HG03175 (cell line): ENCODE measurements at regions not wholly inside any gene's neighbourhood (a gene's known extent, or its start where the extent isn't known, plus 50 kb on each side); places are given as distances from the start of the nearest gene placed in this dataset.
A peak's percentile ranks its signal among the peaks of the same experiment; 100 is the strongest.
"Not testable (repeated sequence)": the region's sequence is repeated elsewhere in the genome, so short reads cannot be mapped to it uniquely, and the experiment has no call there.

Experiments used
- ATAC-seq: cut with Tn5 transposase; IDR thresholded peaks from one replicate; pipeline ENCODE4 v1.9.1; 2021; ENCODE audit warnings: mild to moderate bottlenecking, moderate library complexity; ENCODE audit not compliant: unreplicated experiment

DNA sequence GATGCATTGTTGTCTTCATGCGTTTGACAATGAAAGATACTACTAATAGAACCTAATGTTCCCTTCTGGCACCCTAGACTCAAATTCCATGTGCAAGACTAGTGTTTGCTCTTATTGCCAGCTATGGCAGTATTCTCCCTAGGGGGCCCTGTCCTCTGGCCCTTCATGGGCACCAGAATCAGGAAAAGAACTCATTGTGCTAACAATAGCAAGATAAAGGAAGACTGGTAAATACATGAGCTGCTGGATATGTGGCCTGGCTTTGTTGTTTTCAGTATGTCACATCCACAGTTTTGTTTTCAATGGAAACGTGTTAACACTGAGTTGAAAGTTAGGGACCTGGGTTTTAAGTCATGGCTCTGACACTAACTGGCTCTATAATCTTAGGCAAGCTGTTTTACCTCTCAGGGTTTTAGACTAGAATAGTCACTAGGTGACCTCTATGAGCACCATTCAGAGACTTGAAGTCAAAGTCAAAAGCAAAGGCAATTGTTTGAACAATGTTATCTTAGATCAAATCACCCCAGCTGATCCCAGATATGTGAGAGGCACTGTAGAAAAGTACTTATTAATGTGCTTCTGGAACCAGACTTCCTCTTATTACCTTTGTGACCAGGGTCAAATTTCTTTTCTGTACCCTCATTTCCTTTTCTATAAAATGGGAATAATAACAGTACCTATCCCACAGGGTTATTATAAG lies 253.7 kb upstream of the DIAPH2 start:
- ATAC-seq: no peak

DNA sequence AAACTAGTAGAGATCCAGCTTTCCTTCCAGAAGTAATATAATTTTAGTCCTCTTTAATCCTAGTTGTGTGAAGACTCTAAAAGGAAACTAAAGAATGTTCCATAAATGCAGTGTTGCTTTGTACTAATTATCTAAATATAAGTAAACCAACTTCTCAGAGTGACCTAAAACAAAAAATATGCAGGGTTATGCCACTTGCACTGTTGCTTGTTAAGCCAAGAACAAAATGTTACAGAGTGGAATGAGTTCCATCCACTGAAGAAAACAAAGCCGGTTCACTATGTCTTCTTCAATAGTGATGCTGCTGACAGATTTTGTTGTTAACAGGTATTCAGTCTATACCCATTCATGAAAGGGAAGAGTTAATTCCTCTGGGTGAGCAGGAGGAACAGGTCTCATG lies 252.0 kb upstream of the DIAPH2 start:
- no peak for ATAC-seq

DNA sequence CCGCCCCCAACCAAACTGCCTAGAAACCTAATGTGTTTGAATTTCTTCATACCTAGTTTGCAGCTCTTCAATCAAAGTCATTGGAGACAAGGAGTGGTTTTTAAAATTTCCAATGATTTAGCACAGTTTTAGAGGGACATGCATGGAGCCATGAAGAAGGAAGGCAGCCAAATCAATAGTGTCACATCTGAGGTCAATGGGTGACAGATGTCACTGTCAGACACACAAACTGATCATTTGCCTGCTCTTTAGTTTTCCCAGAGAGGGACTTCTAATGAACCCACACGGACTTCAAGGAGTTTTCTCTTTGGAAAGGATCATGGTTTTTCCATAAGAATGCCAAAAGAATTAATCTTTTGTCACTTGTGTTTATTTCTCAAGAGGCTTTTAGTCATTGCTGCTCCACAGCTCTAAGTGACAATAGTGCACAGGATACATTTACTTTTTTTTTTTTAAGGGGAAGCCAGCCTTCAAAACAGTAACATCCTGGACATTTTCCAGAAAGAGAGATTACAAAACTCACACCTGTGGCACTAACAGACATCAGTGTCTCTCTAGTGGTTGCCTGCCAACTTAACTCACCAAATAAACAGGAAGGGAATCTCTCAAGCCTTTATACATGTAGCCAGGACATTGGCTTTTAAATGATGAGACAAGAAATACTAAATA lies 251.1 kb upstream of the DIAPH2 start:
- ATAC-seq: no peak

DNA sequence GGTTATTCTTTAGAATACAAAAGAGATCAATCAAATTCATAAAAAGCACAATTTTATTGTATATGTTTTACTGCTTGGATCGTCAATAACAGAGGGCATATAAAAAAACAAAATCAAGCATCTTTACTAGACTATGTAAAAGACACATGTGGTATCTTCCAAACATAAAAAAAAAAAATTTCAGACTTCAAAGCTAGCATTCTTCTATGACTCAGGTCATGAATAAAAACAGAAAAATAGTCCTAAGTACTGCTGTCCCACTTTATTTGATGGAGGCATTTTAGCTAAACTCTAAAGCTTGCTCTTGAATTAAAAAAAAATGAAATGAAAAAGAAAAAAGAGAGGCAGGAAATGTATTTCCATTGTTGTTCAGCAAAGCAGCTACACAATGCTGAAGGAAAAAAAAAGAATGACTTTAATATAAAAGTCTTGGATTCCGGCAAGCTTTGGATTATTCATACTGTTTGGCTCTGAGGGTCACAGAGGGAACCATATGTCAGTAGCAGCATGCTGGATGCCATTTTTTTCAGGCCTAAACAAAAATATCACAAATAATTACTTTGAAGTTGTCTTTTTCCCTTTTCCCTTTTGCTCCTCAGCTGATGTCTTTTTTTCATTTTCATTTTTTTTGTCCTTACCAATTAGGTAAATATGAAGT lies 249.1 kb upstream of the DIAPH2 start:
- ATAC-seq: no peak

DNA sequence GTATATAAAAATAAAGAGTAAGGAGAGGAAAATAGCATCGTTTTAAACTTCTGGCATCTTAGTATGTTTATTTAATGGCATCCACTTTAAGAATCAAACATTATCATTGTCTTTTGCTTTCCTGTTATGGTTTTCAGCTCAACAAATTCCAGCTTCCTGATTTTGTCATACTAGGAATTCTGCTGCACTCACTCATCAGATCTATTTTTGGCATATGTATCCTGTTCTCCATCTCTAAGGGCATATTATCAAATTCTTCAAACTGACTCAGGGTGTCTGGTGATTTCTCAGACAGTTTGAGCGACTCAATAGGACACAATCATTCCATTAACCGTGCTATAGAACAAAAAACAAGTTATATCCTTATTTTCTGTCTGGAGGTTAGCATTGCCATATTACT lies 248.5 kb upstream of the DIAPH2 start:
- ATAC-seq: no peak

DNA sequence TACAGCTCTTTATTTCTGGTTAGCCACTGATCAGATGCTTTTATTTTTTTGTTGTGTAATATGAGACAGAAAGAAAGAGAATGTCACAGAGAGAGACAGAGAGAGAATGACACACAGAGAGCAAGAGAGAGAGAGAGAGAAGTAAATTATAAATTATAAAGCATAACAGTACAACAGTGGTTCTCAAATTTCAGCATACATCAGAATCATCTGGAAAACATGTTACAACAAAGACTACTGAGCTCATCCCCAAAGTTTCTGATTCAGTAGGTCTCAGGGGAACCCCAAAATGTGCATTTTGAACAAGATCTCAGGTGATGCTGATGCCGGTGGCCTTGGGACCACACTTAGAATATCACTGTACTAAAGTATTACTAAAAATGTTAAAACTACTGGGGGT lies 245.8 kb upstream of the DIAPH2 start:
- ATAC-seq: no peak

DNA sequence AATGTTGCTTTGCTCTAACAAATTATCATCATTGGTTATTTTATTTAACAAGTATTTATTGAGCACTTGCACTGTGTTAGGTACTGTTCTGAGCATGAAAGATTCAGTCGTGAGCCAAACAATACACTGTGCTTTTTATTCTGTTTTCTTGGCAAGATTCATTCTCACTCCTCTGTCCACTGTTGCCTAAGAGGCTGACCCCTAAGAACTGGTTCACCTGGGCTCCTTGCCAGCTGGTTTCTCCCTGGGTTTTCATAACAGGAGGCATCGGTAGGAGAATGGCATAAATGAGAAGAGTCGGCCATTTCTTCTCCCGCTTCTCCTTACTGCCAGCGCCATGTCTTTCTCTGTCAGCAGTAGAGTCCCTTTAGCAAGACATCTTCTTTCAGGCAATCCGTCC lies 243.7 kb upstream of the DIAPH2 start:
- no peak for ATAC-seq

DNA sequence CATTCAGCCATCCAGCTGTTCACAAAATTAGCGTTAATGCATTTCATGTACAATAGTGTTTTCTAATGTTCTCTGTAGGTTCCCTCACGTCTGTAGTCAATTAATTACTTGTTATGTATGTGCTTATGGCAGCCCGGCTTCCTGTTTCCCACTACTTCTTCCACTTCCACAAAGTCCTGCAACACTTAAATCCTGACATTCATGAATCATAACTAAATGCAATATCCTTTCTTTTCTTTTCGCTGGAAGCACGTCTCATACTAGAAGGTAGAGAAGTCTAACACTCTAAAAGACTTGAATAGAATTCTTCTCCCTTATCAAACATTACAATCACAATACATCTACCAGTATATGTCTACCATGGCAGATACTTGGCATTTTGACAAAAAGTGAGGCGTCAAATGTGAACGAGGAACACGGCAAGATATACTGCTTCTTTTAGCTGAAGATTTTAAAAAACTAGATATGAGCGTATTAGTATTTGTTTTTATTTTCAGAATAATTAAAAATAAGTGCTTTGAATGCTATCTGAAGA lies 239.0 kb upstream of the DIAPH2 start:
- ATAC-seq: no peak

DNA sequence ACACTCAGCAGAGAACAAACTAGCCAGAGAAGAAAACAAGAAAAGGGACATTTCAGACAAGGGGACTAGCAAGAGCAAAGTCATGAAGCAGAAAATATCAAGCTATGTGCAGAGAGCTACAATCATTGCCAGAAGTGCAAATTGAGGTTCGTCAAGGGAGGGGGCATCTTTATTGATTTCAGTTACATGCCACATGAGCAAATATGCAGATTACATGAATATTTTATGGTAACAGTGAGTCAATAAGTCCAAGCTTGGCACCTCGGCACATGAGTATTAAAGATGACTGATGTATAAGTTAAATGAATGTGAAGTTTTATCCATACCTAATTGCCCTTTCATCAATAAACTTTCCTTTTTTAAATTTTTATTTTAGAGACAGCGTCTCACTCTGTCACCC lies 238.1 kb upstream of the DIAPH2 start:
- no peak for ATAC-seq

DNA sequence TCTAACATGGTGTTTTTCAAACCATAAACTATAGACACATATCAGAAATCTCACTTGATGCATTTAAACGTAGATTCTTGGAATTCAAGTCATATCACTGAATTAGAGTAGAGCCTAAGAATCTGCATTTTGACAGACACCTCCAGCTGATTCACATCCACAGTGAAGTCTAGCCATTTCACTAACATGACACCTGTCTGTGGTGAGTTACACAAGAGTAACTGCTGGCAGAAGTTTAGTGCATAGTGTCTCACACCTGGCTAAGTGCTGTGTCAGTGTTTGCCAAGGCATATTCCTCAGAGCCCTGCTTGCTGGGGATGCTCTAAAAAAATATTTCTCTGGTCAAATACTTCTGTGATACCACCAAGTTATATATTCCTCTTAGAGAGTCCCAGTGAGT lies 237.5 kb upstream of the DIAPH2 start:
- no peak for ATAC-seq

DNA sequence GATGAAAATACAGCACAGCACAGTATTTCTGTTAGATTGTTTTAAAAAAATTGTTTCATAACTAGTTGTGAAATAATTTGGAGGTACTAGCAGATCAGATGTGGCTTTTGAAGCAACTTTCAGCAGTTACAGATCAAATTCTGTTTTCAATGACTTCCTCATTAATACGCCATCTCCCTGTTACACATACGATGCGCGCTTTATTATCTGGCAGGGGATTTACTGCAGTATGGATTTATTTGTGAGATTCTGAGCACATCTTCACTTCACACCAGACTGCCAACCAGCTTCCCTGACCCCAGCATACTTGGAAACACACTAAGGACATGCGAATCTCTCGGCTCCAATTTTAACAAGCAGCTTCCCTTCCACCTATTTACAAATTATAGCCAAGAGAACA lies 235.5 kb upstream of the DIAPH2 start:
- no peak for ATAC-seq

DNA sequence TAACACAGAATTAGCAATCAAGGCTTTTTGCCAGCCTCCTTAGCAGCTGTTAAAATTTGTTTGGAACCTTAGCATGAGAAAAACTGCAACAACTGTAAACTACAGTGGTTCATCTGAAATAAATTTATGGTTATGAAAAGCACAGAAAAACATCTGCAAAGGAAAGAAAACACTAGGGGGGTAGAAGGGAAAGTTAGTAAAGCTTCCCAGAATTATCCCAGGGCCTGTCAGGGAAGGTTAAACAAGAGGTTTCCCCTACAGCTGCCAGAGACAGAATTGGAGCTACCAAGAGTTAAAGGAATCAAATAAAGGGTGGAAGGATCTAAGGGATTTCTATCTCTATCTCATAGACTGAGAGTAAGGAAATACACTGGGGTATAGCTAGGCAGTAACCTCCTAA lies 234.7 kb upstream of the DIAPH2 start:
- no peak for ATAC-seq

DNA sequence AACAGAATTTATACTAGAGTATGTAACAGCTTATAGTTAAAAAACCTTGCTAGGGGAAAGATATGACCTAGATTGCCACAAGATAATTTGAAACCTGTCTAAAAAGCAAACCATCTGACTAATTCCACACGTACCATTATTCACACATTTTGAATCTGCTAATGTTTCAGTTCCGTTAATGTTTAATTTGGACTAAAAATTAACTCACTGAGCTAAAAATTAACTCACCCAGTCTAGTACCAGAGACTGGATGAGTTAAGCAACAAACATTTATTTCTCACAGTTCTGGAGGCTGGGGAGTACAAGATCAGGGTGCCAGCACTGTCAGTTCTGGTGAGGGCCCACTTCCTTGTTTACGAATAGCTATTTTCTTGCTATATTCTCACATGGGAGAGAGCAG lies 231.5 kb upstream of the DIAPH2 start:
- ATAC-seq: peak; percentile 87

DNA sequence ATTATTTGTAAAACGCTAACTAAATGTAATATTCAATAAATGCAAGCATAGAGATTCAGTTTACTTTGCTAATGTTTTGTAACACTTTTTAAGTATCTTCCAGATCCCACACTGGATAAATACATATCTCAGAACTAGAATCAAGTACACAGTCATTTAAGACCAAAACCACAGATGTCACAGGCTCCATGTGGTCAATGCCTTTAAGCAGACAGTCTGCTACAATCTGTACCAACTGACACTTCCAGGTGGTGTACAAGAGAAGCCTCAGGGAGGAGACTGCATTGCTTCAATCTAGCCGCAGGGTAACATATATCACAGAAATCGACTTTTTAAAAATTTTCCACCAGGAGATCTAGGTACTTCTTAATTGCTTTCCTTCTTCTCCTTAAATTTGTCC lies 229.6 kb upstream of the DIAPH2 start:
- peak; percentile 42 for ATAC-seq

DNA sequence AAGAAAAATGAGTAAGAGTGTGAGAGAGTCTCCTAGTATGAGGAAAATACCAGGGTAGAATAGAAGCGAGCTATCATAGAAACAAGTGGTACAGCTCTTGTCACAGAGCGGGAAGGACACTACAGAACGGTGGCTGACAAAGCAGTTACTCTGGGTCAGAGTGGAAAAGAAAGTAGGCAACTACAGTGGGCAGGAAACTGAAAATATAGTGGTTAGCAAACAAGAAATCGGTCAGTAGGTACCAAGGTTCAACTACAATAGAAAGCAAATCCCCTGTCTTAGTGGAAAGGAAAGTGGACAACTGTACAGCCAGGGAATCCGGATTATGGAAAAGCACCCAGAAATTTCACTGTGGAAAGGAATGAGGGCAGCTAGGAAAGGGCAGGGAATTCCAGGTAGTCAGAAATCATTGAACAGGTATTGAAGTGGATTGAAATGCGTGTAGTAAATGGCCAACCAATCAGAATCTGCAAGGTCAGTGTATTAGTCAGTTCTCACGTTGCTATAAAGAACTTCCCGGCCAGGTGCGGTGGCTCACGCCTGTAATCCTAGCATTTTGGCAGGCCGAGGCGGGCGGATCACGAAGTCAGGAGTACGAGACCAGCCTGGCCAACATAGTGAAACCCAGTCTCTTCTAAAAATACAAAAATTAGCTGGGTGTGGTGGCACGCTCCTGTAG lies 219.6 kb upstream of the DIAPH2 start:
- no peak for ATAC-seq

DNA sequence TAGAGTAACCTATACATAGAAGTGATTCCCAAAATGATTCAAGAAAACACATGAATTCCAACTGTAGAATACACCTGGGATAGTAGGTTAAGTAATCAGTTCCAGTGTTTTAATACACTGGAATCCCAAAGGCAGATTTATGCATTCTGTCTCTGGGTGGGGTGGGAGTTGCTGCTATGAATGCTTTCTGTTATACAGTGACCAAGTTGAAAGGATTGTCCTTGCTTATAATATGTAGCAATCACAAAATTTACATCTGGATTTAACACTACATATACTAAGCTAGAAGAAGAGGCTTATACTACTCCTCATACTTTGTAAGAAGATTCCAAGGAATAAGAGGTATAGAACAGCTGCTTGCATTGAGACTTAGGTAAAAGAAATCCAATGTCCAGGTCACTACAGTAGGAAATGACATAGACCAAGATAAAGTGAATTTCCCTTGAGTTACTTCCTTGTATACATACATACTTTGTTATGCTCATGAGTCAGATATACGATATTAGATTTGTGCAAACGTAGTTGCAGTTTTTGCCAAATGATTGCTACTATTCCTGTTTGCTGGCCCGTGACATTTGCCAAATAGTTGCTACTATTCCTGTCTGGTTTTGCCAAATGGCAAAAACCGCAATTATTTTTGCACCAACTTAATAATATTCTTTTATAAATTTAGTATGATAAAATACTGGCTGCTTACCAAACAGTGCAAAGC lies 210.5 kb upstream of the DIAPH2 start:
- no peak for ATAC-seq

DNA sequence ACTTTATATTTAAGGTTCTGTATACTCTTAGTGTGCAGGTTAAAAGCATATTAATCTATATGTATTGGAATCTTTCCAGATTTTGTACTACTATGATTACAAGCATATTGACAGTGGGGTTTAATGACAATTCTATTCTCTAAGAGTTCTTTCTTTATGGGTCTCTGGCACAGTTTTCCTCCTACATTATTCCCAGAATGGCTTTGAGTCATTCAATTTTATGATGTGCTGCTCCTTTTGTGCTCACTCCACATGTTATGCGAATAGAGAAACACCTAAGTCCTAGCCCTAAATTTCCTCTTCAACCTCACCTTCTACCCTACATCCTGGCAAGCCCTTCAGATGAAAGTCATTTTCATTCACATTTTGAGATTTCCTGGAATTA lies 209.9 kb upstream of the DIAPH2 start:
- ATAC-seq: no peak

DNA sequence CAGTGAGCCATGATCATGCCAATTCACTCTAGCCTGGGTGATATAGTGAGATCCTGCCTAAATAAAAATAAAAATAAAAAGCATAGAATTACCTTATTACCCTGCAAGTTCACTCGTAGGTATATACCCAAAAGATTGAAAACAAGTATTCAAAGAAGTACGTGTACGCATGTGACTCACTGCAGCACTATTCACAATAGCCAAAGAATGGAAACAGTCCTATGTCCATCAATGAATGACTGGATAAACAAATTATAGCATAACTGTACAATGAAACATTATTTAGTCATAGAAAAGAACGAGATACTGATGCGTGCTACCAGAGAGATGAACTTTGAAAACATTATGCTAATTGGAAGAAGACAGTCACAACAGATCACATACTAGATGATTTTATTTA lies 204.6 kb upstream of the DIAPH2 start:
- no peak for ATAC-seq

DNA sequence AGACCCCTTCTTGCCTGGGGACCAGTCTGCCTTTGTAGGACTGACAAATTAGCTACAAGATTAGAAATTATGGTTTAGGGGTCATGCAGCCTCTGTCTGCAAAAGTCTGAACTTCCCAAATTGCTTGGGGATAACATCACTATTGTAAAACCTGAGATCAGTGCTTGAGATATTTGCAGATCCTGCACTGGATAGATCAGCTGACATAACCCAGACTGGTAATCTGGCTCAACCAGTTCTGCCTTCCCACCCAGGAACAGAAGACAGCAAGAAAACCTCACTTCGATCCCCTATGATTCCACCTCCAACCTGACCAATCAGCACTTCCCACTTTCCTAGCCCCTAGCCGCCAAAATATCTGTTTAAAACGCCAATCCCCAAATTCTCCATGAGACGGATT lies 202.8 kb upstream of the DIAPH2 start:
- no peak for ATAC-seq

DNA sequence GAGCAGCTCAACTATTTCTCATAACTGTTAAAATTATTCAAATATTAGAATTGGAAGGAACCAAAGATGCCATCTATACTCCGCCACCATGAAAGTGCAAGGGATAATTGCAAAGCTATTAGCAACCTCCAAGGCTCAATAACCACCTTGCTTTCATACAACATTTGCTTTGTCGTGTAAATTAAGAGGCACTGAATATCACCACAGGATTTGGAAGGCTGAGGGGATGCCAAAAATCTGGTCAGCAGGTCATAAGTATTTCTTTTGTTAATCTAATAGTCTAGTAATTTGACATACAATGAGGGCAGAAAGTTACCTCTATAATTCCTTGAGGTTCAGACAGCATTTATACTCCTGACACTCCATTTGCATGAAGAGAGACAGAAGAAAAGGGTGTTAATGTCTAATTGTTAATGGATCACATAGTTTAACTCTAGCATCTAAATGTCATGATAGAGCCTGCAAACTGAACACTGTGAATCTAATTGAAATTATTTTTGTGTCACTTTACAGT lies 200.9 kb upstream of the DIAPH2 start:
- no peak for ATAC-seq

DNA sequence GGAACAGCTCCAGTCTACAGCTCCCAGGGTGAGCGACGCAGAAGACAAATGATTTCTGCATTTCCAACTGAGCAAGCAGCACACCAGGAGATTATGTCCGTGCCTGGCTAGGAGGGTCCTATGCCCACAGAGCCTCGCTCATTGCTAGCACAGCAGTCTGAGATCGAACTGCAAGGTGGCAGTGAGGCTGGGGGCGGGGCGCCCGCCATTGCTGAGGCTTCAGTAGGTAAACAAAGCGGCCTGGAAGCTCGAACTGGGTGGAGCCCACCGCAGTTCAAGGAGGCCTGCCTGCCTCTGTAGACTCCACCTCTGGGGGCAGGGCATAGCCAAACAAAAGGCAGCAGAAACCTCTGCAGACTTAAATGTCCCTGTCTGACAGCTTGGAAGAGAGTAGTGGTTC lies 198.0 kb upstream of the DIAPH2 start:
- ATAC-seq: not testable (repeated sequence)
